MM.1S (cell line): ENCODE measurements at regions not wholly inside any gene's neighbourhood (a gene's known extent, or its start where the extent isn't known, plus 50 kb on each side); places are given as distances from the start of the nearest gene placed in this dataset.

ENCODE experiments used
- CTCF ChIP-seq: fragments of 300-600 bp; sonication (generic); IDR thresholded peaks from 2 replicates; pipeline ENCODE4 v1.5.1; 2016; ENCODE audit warnings: antibody characterized with exemption, low read length, mixed read lengths
- EZH2 ChIP-seq: fragments of 300-600 bp; sonication (generic); optimal IDR thresholded peaks from 2 replicates; pipeline ENCODE3; 2017; ENCODE audit warnings: low read depth, mild to moderate bottlenecking, antibody characterized with exemption, low read length, mixed read lengths
- EZH2phosphoT487 ChIP-seq: fragments of 300-600 bp; sonication (generic); IDR thresholded peaks from 2 replicates; pipeline ENCODE4 v1.6.1; 2018; ENCODE audit warnings: antibody characterized with exemption, low read length

GRCh38 chr6:125699591-125699990 lies 49.8 kb upstream of the HEY2 start:
- TF ChIP-seq CTCF (no peak), EZH2phosphoT487 (no peak), EZH2 (no peak)
